ENCODE measurements at regions not wholly inside any gene's neighbourhood (a gene's known extent, or its start where the extent isn't known, plus 50 kb on each side); places are given as distances from the start of the nearest gene placed in this dataset.
A peak's percentile ranks its signal among the peaks of the same experiment; 100 is the strongest.

DNA sequence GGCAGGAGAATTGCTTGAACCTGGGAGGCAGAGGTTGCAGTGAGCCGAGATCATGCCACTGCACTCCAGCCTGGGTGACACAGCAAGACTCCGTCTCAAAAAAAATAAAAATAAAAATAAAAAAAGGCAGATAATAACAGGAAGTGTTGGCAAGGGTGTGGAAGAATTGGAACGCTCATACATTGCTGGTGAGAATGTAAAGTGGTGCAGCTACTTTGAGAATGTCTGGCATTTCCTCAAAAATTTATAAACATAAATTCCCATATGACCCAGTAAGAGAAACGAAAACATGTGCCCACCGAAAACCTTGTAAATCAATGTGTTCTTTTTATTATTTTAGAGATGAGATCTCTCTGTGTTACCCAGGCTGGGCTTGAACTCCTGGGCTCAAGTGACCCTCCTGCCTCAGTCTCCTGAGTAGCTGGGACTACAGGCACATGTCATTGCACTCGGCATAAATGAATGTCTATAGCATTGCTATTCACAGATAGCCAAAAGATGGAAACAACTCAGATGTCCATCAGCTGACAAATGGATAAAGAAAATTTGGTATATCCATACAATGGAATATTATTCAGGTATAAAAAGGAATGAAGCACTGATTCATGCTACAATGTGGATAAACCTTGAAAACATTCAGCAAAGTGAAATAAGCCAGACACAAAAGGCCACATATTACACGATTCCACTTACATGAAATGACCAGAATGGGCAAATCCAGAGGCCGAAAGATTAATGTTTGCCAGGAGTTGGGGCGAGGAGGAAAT is 63.7 kb upstream of the PLAC1 start:
- TF ChIP-seq FOXP2 (optimal IDR thresholded peaks at IDR 0.05; ENCODE audit: borderline replicate concordance, extremely low read depth, extremely low read length, insufficient read depth) = no peak
- TF ChIP-seq, protein P1, sequence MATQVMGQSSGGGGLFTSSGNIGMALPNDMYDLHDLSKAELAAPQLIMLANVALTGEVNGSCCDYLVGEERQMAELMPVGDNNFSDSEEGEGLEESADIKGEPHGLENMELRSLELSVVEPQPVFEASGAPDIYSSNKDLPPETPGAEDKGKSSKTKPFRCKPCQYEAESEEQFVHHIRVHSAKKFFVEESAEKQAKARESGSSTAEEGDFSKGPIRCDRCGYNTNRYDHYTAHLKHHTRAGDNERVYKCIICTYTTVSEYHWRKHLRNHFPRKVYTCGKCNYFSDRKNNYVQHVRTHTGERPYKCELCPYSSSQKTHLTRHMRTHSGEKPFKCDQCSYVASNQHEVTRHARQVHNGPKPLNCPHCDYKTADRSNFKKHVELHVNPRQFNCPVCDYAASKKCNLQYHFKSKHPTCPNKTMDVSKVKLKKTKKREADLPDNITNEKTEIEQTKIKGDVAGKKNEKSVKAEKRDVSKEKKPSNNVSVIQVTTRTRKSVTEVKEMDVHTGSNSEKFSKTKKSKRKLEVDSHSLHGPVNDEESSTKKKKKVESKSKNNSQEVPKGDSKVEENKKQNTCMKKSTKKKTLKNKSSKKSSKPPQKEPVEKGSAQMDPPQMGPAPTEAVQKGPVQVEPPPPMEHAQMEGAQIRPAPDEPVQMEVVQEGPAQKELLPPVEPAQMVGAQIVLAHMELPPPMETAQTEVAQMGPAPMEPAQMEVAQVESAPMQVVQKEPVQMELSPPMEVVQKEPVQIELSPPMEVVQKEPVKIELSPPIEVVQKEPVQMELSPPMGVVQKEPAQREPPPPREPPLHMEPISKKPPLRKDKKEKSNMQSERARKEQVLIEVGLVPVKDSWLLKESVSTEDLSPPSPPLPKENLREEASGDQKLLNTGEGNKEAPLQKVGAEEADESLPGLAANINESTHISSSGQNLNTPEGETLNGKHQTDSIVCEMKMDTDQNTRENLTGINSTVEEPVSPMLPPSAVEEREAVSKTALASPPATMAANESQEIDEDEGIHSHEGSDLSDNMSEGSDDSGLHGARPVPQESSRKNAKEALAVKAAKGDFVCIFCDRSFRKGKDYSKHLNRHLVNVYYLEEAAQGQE (IDR thresholded peaks at IDR 0.05; ENCODE audit: insufficient read depth in 1 of 2, low read depth in 2 of 2, low read length in 2 of 2) = no peak
- TF ChIP-seq TAF1 (IDR thresholded peaks at IDR 0.05; ENCODE audit: borderline replicate concordance, insufficient read depth, low read length) = no peak
- no peak for TF ChIP-seq POLR2AphosphoS5 (IDR thresholded peaks at IDR 0.05; ENCODE audit: low read depth, low read length)
- TF ChIP-seq SIN3A (IDR thresholded peaks at IDR 0.05; ENCODE audit: borderline replicate concordance, insufficient read depth, low read length) = no peak

DNA sequence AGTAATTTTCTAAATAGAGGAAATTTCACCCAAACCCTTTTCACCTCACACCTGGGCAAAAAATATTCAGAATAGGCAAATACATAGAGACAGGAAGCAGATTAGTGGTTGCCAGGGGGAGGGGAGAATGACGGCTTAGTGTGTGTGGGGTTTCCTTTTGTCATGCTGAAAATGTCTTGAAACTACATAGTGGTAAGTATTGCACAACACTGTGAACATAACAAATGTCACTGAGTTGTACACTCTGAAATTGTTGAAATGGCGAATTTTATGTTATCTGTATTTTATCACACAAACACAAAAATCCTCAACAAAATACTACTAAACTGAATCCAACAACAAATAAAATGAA is 60.7 kb upstream of the PLAC1 start:
- TF ChIP-seq, protein P1 (IDR thresholded peaks at IDR 0.05; ENCODE audit: insufficient read depth in 1 of 2, low read depth in 2 of 2, low read length in 2 of 2) = no peak
- TF ChIP-seq POLR2AphosphoS5 (IDR thresholded peaks at IDR 0.05; ENCODE audit: low read depth, low read length) (no peak), TAF1 (IDR thresholded peaks at IDR 0.05; ENCODE audit: borderline replicate concordance, insufficient read depth, low read length) (no peak), FOXP2 (optimal IDR thresholded peaks at IDR 0.05; ENCODE audit: borderline replicate concordance, extremely low read depth, extremely low read length, insufficient read depth) (no peak), SIN3A (IDR thresholded peaks at IDR 0.05; ENCODE audit: borderline replicate concordance, insufficient read depth, low read length) (no peak)

DNA sequence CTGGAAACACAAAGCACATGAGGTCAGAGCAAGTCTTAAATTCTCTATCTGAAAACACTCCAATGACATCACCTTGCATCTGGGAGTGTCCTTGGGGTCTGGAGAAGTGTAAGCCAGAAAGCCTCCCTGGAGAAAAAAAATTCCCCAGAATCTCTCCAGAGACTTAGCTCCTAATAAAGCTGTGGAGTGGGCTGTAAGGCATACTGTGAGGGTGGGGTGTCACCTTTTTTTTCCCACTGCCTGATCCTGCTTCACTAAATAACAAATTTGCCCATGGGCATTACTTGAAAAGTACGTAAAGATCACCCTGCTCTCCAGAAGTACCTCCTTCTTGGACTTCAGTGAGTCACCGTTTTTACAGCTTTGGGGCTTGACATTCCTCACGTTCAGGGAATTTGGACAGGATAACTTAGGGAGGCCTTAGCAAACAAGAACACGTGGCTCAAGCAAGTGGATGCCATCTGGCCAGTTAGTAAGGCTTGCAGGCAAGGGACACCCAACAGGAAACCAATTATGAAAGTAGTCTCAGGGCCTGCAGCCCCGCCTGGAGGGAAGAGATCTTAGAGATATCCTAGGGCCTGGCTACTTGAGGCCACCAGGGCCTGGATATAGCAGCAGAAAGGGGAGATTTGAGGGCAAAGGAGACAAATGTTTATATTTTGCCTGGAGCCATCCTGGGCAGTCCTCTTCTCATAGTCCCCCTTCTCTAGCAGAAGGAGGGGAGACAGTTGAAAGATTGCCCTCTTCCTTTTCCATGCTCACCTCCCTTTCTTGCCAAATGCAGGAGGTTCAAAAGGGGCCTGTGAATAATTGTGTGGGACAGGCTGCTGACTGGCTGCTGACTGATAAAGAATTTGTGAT is 60.1 kb upstream of the PLAC1 start:
- TF ChIP-seq SIN3A (IDR thresholded peaks at IDR 0.05; ENCODE audit: borderline replicate concordance, insufficient read depth, low read length) (peak; percentile 42; the same call in 1 of the 2 replicates), POLR2AphosphoS5 (IDR thresholded peaks at IDR 0.05; ENCODE audit: low read depth, low read length) (no peak)
- TF ChIP-seq, protein P1 (IDR thresholded peaks at IDR 0.05; ENCODE audit: insufficient read depth in 1 of 2, low read depth in 2 of 2, low read length in 2 of 2) = 0 out of 4 replicates have a peak, but pooled peaks of 1 of the 2 experiments have one; percentile 25

DNA sequence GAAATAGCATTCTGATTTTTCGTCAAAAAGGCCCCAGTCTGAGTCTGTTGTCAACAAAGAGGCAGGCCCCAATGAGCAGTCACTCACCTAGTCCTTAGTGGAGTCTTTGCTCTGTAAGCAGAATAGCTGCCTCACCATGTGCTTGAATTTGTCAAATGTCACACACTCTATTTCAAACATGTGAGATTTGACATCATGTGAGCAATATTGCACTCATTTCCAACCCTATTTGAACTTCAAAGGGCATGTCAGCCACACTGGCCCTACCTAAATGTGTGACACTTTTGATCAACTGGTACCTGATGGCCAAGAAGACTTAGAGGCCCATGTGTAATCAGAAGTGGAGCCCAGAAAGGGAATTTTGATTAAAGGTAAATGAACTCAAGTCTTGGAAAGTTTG is 59.4 kb upstream of the PLAC1 start:
- TF ChIP-seq POLR2AphosphoS5 (IDR thresholded peaks at IDR 0.05; ENCODE audit: low read depth, low read length) = no peak
- TF ChIP-seq SIN3A (IDR thresholded peaks at IDR 0.05; ENCODE audit: borderline replicate concordance, insufficient read depth, low read length) = no peak
- no peak for TF ChIP-seq FOXP2 (optimal IDR thresholded peaks at IDR 0.05; ENCODE audit: borderline replicate concordance, extremely low read depth, extremely low read length, insufficient read depth)
- no peak for TF ChIP-seq TAF1 (IDR thresholded peaks at IDR 0.05; ENCODE audit: borderline replicate concordance, insufficient read depth, low read length)
- TF ChIP-seq, protein P1 (IDR thresholded peaks at IDR 0.05; ENCODE audit: insufficient read depth in 1 of 2, low read depth in 2 of 2, low read length in 2 of 2) = no peak

All from PFSK-1 (cell line).